Lung (tissue), 11 donors: ENCODE measurements at regions not wholly inside any gene's neighbourhood (a gene's known extent, or its start where the extent isn't known, plus 50 kb on each side); places are given as distances from the start of the nearest gene placed in this dataset.

Source experiments
- ATAC-seq: fragments of 200-7000 bp; cut with Tn5 transposase; one replicate; pipeline ENCODE4 v1.9.1; 2020; ENCODE audit warnings: moderate number of reproducible peaks; ENCODE audit not compliant: insufficient read depth, low FRiP score
- DNase-seq, 3 donors: peaks; one replicate each; pipeline ENCODE4 v3.0.0-alpha.2; 2013 to 2017
- H3K27ac ChIP-seq, 2 donors: one replicate each; pipeline ENCODE4 v1.5.1; 2013; ENCODE audit warnings: mild to moderate bottlenecking in 2 of 2, moderate library complexity in 2 of 2, control low read depth in 1 of 2, inconsistent platforms in 1 of 2, low read depth in 1 of 2, low read length in 1 of 2
- H3K27me3 ChIP-seq, 3 donors: one replicate each; pipeline ENCODE4 v1.5.1; 2013; ENCODE audit warnings: low read length in 2 of 3; ENCODE audit not compliant: control insufficient read depth in 3 of 3, insufficient read depth in 3 of 3
- H3K36me3 ChIP-seq, 4 donors: one replicate each; pipeline ENCODE4 v1.5.1; 2013; ENCODE audit warnings: low read length in 4 of 4, mild to moderate bottlenecking in 1 of 4, moderate library complexity in 1 of 4; ENCODE audit not compliant: control insufficient read depth in 4 of 4, insufficient read depth in 4 of 4
- H3K4me1 ChIP-seq, 5 donors: one replicate each; pipeline ENCODE4 v1.5.1; 2013; ENCODE audit warnings: low read length in 5 of 5, mild to moderate bottlenecking in 2 of 5, moderate library complexity in 1 of 5; ENCODE audit not compliant: control insufficient read depth in 5 of 5, insufficient read depth in 5 of 5
- H3K4me3 ChIP-seq: one replicate; pipeline ENCODE4 v1.5.1; 2013; ENCODE audit warnings: mild to moderate bottlenecking, control low read depth, moderate library complexity
- H3K9ac ChIP-seq, 2 donors: one replicate each; pipeline ENCODE4 v1.5.1; 2013; ENCODE audit warnings: low read length in 2 of 2, control low read depth in 1 of 2; ENCODE audit not compliant: insufficient read depth in 1 of 2
- H3K9me3 ChIP-seq, 4 donors: one replicate each; pipeline ENCODE4 v1.5.1; 2013; ENCODE audit warnings: low read length in 3 of 4, mild to moderate bottlenecking in 1 of 4, moderate library complexity in 1 of 4; ENCODE audit not compliant: control insufficient read depth in 4 of 4, insufficient read depth in 3 of 4
- CTCF ChIP-seq: IDR thresholded peaks from 2 replicates; pipeline ENCODE4 v1.5.1; 2012; ENCODE audit warnings: mild to moderate bottlenecking; ENCODE audit errors: control extremely low read depth, extremely low read depth
- WGBS, 2 donors: extraction: QIAGEN DNeasy Blood & Tissue Kit; methylation state at CpG; one replicate each; pipeline ENCODE4 v1.1.7; 2013; 5-methylcytosine and 5-hydroxymethylcytosine counted together
- donor health status: control.
- donor health status: control.
- donor health status: Bipolar disorder and iron deficiency.
- donor health status: healthy.
- donor health status: DM: yes; HTN: yes; CAD: no.

DNA sequence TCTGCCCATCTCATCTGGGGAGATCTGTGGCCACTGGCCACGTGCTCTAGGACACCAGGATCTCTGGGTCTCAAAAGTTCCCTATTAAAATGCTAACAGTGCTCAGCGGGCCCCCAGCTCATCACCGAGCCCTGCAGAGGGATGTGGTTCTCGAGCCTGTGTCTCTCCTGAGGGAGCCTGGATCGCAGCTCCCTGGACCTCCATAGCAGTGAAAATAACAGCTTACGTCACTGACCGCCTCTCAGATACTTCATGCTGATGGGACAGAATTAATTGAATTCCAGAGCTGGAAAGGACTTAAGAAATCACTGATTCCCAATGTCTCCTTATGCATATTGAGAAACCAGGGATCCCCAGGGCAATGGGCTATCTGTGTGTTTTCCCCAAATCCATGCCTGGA, 90.0 kb downstream of the GALR1 start:
- ATAC-seq: no peak
- Histone ChIP-seq H3K4me1 (no peaks in the 10 kb centered on the region), H3K36me3 (no peaks in the 10 kb centered on the region), H3K4me3 (no peak overlapping the region), H3K9me3 (peaks cover 0 to 10% (median 0%) of the 10 kb centered on the region in 4 donors), H3K27ac (no peak overlapping the region), H3K9ac (no peak overlapping the region), H3K27me3 (no peaks in the 10 kb centered on the region)
- WGBS, 2 donors: 81 to 82% methylated on average over 7 of the region's 7 CpGs
- no peak for TF ChIP-seq CTCF
- no peak for DNase-seq

- H3K36me3 ChIP-seq: no peaks in the 10 kb centered on the region
- no peak for TF ChIP-seq CTCF
- no peaks in the 10 kb centered on the region for H3K4me1 ChIP-seq
- ATAC-seq (no peak), DNase-seq (no peak)
- H3K9ac ChIP-seq: no peak overlapping the region
- no peaks in the 10 kb centered on the region for H3K27me3 ChIP-seq
- peaks cover 0 to 8% (median 0%) of the 10 kb centered on the region in 4 donors for H3K9me3 ChIP-seq
- H3K4me3 ChIP-seq: no peak overlapping the region
- WGBS, 2 donors: 87 to 90% methylated on average over 7 of the region's 7 CpGs
- no peak overlapping the region for H3K27ac ChIP-seq
These were observed 91.2 kb downstream of the GALR1 start for GRCh38 chr18:77340815-77341214.

- Histone ChIP-seq H3K4me3 (no peak overlapping the region), H3K27me3 (no peaks in the 10 kb centered on the region), H3K9me3 (peaks cover 0 to 2% (median 0%) of the 10 kb centered on the region in 4 donors), H3K4me1 (no peaks in the 10 kb centered on the region), H3K9ac (no peak overlapping the region), H3K36me3 (no peaks in the 10 kb centered on the region), H3K27ac (no peak overlapping the region)
- no peak for TF ChIP-seq CTCF
- WGBS, 2 donors: 85 to 88% methylated on average over 17 of the region's 17 CpGs
- ATAC-seq: no peak
- no peak for DNase-seq
These were observed 92.1 kb downstream of the GALR1 start for GRCh38 chr18:77341527-77342325.
